Tibial artery (tissue), 4 donors: ENCODE measurements at regions not wholly inside any gene's neighbourhood (a gene's known extent, or its start where the extent isn't known, plus 50 kb on each side); places are given as distances from the start of the nearest gene placed in this dataset.

Experiments used
- DNase-seq, 2 donors: peaks; one replicate each; pipeline ENCODE4 v3.0.0-alpha.2; 2019
- H3K27ac ChIP-seq, 2 donors: fragments of 200-600 bp; sonication (generic) in 1 of 2; 1 replicate in 1 of 2; 2 replicates in 1 of 2; pipeline ENCODE4 v1.5.1; 2018 to 2019; ENCODE audit warnings: mild to moderate bottlenecking in 1 of 2
- H3K27me3 ChIP-seq, 2 donors: fragments of 200-600 bp; sonication (generic) in 1 of 2; one replicate each; pipeline versions ENCODE4 v1.5.1 to v1.6.0; 2016 to 2019
- H3K36me3 ChIP-seq, 3 donors: fragments of 200-600 bp; sonication (generic) in 2 of 3; one replicate each; pipeline ENCODE4 v1.5.1; 2016 to 2019; ENCODE audit warnings: mild to moderate bottlenecking in 2 of 3
- H3K4me1 ChIP-seq, 4 donors: fragments of 200-600 bp; sonication (generic) in 2 of 4; 1 replicate in 3 of 4; 2 replicates in 1 of 4; pipeline ENCODE4 v1.5.1; 2016 to 2019
- H3K4me3 ChIP-seq, 2 donors: fragments of 200-600 bp; sonication (generic) in 1 of 2; 1 replicate in 1 of 2; 2 replicates in 1 of 2; pipeline ENCODE4 v1.5.1; 2018 to 2019; ENCODE audit warnings: mild to moderate bottlenecking in 2 of 2
- H3K9me3 ChIP-seq, 3 donors: fragments of 200-600 bp; sonication (generic) in 1 of 3; one replicate each; pipeline ENCODE4 v1.5.1; 2016 to 2019
- CTCF ChIP-seq, 2 experiments: fragments of 200-600 bp in 1 of 2; fragments of 450-650 bp in 1 of 2; IDR thresholded peaks; one replicate each; pipeline ENCODE4 v1.5.1; 2017 to 2019; ENCODE audit warnings: antibody characterized with exemption in 2 of 2, mild to moderate bottlenecking in 1 of 2, moderate library complexity in 1 of 2
- intact Hi-C: fragments of 100-400 bp; cut with DNase I; formaldehyde crosslinking; loops from one replicate; pipeline ENCODE4 v1.15.0; 2023; ENCODE audit warnings: low total_unique reads

DNA sequence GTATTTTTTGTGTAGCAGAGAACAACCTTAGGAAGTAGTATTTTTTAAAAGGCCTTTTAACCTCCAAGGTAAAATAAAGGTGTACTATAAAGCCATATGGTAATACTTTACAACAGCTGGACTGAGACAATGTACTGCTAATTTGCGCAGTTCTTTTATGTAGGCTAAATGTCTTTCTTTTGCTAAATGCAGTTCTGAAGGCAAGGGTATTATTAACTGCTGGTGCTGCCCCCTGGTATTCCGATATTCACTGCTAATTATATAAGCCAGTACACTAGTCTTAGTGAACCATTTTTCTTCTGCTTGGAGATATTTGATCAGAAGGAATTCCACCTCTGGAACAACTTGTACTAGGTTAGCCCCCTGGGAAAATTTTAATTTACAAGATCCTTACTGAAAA lies 272.0 kb upstream of the FERD3L start:
- Histone ChIP-seq H3K4me1 (no peaks in the 10 kb centered on the region), H3K4me3 (no peak overlapping the region), H3K36me3 (no peaks in the 10 kb centered on the region), H3K27ac (no peak overlapping the region), H3K9me3 (no peaks in the 10 kb centered on the region), H3K27me3 (no peaks in the 10 kb centered on the region)
- intact Hi-C loops, result no loop called here
- DNase-seq, result no peak
- no peak for TF ChIP-seq CTCF (IDR thresholded peaks at IDR 0.05)

GRCh38 chr7:19415123-19415522 lies 269.9 kb upstream of the FERD3L start:
- Histone ChIP-seq H3K9me3 (no peaks in the 10 kb centered on the region), H3K4me1 (no peaks in the 10 kb centered on the region), H3K27ac (no peak overlapping the region), H3K36me3 (no peaks in the 10 kb centered on the region), H3K4me3 (no peak overlapping the region), H3K27me3 (no peaks in the 10 kb centered on the region)
- no peak for TF ChIP-seq CTCF (IDR thresholded peaks at IDR 0.05)
- DNase-seq, result no peak
- intact Hi-C loops, result no loop called here

DNA sequence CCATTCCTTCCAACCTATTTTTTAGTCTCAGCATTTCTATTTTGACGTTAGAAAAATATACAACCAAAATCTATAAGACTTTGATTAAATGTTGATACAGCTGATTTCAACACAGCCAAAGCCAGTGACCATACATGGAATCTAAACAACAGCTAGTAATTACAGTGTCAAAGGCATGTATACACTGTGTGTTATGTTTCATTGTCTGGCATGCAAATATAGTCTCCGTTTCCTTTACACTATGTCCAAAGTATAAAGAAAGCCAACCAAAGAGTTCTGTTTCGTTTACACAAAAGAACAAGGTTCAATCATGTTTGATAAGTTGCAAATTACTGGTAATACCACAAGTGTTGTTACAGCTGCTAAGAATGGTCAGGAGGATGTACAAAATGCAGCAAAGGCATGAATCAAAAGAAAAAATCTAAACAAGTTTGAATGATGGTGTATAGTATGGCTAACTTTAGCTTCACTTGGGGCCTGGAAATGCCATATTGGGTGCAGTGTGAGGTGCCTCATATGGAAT lies 268.3 kb upstream of the FERD3L start:
- no peak for TF ChIP-seq CTCF (IDR thresholded peaks at IDR 0.05)

GRCh38 chr7:19410691-19411090 lies 265.5 kb upstream of the FERD3L start:
- no peak for TF ChIP-seq CTCF (IDR thresholded peaks at IDR 0.05)
- DNase-seq, result no peak
- no peaks in the 10 kb centered on the region for H3K4me1 ChIP-seq
- H3K36me3 ChIP-seq, result no peaks in the 10 kb centered on the region
- intact Hi-C loops, result no loop called here
- no peak overlapping the region for H3K27ac ChIP-seq
- no peak overlapping the region for H3K4me3 ChIP-seq
- no peaks in the 10 kb centered on the region for H3K9me3 ChIP-seq
- H3K27me3 ChIP-seq, result no peaks in the 10 kb centered on the region

More for the DNA sequence above, 268.3 kb upstream of the FERD3L start:
- Histone ChIP-seq H3K27ac (no peak overlapping the region), H3K36me3 (no peaks in the 10 kb centered on the region), H3K4me1 (no peaks in the 10 kb centered on the region), H3K27me3 (no peaks in the 10 kb centered on the region), H3K4me3 (no peak overlapping the region), H3K9me3 (no peaks in the 10 kb centered on the region)
- DNase-seq, result no peak
- intact Hi-C loops, result no loop called here

DNA sequence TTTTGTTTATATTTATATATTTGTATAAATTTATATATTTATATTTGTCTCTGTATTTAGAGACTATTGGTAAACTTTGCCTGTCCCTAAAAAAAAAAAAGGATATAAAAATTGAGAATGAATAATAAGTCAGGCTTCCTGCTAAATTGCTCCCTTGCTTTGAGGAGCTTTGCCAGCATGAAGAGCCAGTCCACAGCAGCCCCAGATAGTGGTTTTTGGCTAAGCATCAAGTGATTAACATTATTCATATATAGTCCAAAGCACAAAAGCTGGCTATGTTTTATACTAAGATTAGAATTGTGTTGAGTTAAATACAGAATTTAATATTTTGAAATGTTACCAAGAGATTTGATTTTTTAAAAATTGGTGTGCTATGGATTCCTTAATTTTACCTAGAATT lies 264.9 kb upstream of the FERD3L start:
- Histone ChIP-seq H3K4me3 (no peak overlapping the region), H3K4me1 (no peaks in the 10 kb centered on the region), H3K27ac (no peak overlapping the region), H3K27me3 (no peaks in the 10 kb centered on the region), H3K36me3 (no peaks in the 10 kb centered on the region), H3K9me3 (no peaks in the 10 kb centered on the region)
- no peak for DNase-seq
- intact Hi-C loops, result no loop called here
- TF ChIP-seq CTCF (IDR thresholded peaks at IDR 0.05), result no peak

DNA sequence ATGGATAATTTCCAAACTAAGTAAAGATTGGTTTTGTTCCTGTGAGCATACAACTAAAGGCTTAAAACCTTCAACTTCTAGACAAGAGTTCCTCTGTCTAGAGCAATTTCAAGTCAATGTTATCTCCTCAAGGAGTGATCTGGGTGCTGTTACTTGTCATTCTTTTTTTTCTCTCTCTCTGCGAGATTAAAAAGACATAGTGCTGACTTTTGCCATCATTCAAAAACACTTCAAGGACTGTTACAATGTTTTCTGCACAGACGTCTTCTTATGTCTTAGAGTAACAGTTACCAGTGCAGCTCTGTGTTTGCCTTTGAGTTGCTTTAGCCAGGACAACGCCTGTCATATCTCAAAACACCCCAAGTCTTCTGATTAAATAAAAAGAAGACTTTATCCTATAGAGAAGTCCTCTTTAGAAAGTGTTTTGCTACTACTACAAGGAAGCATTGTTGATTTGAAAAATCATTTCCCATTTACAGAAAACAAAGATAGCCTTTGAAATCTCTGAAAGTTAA lies 263.5 kb upstream of the FERD3L start:
- H3K36me3 ChIP-seq, result no peaks in the 10 kb centered on the region
- no peak for DNase-seq
- H3K9me3 ChIP-seq, result no peaks in the 10 kb centered on the region
- H3K4me3 ChIP-seq, result no peak overlapping the region
- no peaks in the 10 kb centered on the region for H3K27me3 ChIP-seq
- H3K27ac ChIP-seq, result no peak overlapping the region
- no peaks in the 10 kb centered on the region for H3K4me1 ChIP-seq
- intact Hi-C loops, result no loop called here
- TF ChIP-seq CTCF (IDR thresholded peaks at IDR 0.05), result no peak
